ENCODE measurements at regions not wholly inside any gene's neighbourhood (a gene's known extent, or its start where the extent isn't known, plus 50 kb on each side); places are given as distances from the start of the nearest gene placed in this dataset.
A peak's percentile ranks its signal among the peaks of the same experiment; 100 is the strongest.
"Not testable (repeated sequence)": the region's sequence is repeated elsewhere in the genome, so short reads cannot be mapped to it uniquely, and the experiment has no call there.

GRCh38 chr5:89601880-89602279, 718.9 kb upstream of the MEF2C start:
- no peak for DNase-seq

- no peak for DNase-seq
Observed at GRCh38 chr5:89597878-89598277, 714.9 kb upstream of the MEF2C start.

GRCh38 chr5:89596821-89597220, 713.8 kb upstream of the MEF2C start:
- DNase-seq: no peak

- DNase-seq: no peak
Observed at GRCh38 chr5:89595056-89595455, 712.1 kb upstream of the MEF2C start.

- peak; percentile 24 for DNase-seq
Observed at GRCh38 chr5:89584339-89584956, 701.5 kb upstream of the MEF2C start.

GRCh38 chr5:89583534-89583933, 700.5 kb upstream of the MEF2C start:
- no peak for DNase-seq

- DNase-seq: no peak
Observed at GRCh38 chr5:89582768-89583339, 699.9 kb upstream of the MEF2C start.

GRCh38 chr5:89580976-89581375, 698.0 kb upstream of the MEF2C start:
- no peak for DNase-seq

GRCh38 chr5:89575319-89575718, 692.3 kb upstream of the MEF2C start:
- DNase-seq: no peak

- no peak for DNase-seq
Observed at GRCh38 chr5:89573345-89573744, 690.4 kb upstream of the MEF2C start.

GRCh38 chr5:89572696-89573095, 689.7 kb upstream of the MEF2C start:
- no peak for DNase-seq

GRCh38 chr5:89570557-89570956, 687.6 kb upstream of the MEF2C start:
- no peak for DNase-seq

GRCh38 chr5:89566340-89566739, 683.4 kb upstream of the MEF2C start:
- DNase-seq: no peak

- DNase-seq: peak; percentile 11
Observed at GRCh38 chr5:89560696-89561095, 677.7 kb upstream of the MEF2C start.

GRCh38 chr5:89556215-89556913, 673.4 kb upstream of the MEF2C start:
- DNase-seq: no peak

- DNase-seq: no peak
Observed at GRCh38 chr5:89546657-89547056, 663.7 kb upstream of the MEF2C start.

- no peak for DNase-seq
Observed at GRCh38 chr5:89545626-89546025, 662.6 kb upstream of the MEF2C start.

- DNase-seq: no peak
Observed at GRCh38 chr5:89545076-89545475, 662.1 kb upstream of the MEF2C start.

GRCh38 chr5:89542736-89543135, 659.8 kb upstream of the MEF2C start:
- no peak for DNase-seq

GRCh38 chr5:89537800-89538199, 654.8 kb upstream of the MEF2C start:
- DNase-seq: no peak

GRCh38 chr5:89536020-89536419, 653.0 kb upstream of the MEF2C start:
- no peak for DNase-seq

- no peak for DNase-seq
Observed at GRCh38 chr5:89535411-89535810, 652.4 kb upstream of the MEF2C start.

- no peak for DNase-seq
Observed at GRCh38 chr5:89534331-89534730, 651.3 kb upstream of the MEF2C start.

GRCh38 chr5:89524785-89525184, 641.8 kb upstream of the MEF2C start:
- DNase-seq: no peak

GRCh38 chr5:89523867-89524266, 640.9 kb upstream of the MEF2C start:
- DNase-seq: not testable (repeated sequence)
